NCI-H2196 treated with DMSO at 0.1 percent for 48 hours (cell line): ENCODE measurements at regions not wholly inside any gene's neighbourhood (a gene's known extent, or its start where the extent isn't known, plus 50 kb on each side); places are given as distances from the start of the nearest gene placed in this dataset.
"Not testable (repeated sequence)": the region's sequence is repeated elsewhere in the genome, so short reads cannot be mapped to it uniquely, and the experiment has no call there.

Experiments used
- DNase-seq: peaks from one replicate; lab custom pipeline; 2025; ENCODE audit not compliant: unreplicated experiment; lab: John Stamatoyannopoulos, UW

DNA sequence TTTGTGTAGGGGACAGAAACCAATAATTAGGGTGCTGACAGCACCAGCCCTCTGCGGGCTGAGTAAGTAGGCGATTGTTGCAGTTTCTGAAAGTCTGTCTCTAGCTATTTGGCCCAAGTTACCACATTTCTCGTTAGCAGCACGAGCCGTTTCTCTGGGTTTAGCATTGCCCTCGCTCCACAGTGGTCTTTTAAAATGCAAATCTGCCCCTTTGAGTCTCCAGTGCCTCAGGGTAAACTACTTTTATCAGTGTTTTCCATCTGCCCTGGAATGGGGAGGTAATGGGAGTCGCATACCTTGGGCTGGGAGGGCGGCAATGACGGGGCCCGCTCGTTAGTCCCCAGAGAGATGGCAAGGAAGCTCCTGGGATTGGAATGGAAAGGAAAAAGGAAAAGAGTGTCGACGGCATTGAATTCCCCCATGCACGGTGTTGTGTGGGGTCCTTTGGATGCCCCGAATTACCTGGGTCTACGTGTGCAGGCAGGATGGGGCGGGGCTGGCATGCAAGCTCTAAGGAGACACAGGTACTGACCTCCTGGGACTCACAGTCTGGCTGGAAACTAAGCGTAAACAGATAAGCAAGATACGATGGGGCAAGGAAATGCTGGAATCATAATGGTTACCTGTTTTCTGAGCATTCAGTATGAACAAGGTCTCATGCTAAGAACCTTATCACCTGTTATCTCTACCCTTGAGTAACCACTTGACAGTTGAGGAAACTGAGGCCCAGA lies 131.8 kb upstream of the MAP1LC3B2 start:
- no peak for DNase-seq

DNA sequence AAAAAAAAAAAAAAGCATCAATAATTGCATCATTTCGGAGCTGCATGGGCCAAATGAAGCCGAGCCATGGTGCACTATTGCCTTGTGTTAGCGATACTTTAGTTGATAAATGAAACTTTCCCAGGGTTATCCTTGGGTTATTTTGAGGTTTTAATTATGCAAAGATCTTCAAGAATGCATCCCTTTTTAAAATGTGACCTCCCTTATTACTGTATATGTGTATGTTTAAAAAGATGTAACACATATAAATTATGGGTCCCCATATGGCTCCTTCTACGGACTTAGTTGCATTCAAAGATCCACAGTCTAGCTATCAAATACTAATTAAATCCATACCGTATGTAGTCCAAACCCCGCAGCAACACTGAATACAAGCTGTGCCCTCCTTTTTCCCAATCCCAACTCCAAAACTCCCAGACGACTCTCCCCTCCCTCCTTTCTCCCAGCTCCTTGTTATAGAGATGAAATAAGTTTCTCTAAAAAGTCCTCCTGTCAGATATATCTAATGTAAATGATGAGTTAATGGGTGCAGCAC lies 129.3 kb upstream of the MAP1LC3B2 start:
- DNase-seq, result no peak

DNA sequence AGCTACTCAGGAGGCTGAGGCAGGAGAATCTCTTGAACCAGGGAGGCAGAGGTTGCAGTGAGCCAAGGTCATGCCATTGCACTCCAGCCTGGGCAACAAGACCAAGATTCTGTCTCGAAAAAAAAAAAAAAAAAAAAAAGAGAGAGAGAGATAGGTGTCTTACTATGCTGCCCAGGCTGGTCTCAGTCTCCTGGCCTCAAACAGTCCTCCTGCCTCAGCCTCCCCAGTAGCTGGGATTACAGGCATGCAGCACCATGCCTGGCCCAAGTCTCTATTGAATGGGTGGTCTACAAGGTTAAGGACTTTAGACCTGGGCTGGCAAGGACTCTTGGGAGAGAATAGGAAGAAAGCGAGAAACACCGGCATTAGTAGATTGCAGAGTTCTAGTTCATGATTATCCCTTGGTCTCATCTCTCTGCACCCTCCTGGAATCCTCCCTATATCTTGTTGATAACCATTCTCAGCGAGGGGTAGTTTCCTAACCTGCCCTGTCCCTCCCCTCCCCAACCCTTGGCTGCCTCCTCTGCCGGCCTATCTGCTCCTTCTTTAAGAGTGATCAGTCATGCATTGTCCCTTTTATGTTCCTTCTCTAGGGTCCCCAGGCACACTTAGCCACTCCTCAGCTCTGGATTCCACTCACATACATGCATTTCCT lies 128.1 kb upstream of the MAP1LC3B2 start:
- DNase-seq, result no peak

DNA sequence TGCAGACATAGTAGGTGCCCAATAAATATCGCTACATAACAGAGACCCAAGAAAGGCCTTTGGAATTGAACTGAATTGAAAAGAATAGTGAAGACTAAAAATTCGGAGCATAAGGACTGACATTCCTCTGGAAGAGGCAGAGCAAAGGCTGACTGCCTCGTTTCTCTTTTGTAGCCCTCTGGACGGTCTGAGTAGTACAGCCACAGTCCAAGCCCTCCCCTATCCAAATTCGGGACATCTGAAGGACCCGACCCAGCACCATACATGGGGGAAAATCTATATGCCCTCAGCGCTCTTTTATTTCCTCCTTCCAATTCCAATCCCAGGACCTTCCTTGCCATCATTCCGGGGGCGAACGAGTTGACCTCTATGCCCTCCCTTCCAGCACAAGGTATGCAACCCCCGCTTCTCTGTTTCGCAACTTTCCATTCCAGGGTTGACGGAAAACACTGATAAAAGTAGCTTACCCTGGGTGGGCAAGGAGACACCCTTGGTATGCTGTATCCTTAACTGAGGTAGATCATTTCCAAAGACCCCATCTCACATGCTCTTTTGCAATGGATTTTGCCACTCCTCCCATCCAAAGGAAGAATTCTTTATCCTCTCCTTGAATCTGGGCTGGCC lies 127.4 kb upstream of the MAP1LC3B2 start:
- DNase-seq, result no peak

DNA sequence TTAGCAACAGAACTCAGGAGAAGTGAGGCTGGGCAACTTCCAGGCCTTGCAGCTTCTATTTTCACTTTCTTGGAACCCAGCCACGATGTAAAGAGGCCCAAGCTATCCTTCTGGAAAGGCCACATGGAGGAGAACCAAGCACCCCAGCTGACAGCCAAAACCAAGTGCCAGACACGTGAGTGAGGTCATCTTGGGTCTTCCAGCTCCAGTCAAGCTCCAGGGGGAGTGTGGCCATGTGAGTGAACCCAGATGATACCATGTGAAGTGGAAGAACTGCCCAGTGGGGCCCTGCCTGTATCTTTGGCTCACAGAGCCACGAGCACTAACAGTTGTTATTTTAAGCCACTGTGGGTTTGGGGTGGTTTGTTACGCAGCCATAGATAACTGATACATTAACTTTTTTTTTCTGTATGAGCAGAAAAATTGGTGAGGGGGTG lies 126.8 kb upstream of the MAP1LC3B2 start:
- DNase-seq, result no peak

DNA sequence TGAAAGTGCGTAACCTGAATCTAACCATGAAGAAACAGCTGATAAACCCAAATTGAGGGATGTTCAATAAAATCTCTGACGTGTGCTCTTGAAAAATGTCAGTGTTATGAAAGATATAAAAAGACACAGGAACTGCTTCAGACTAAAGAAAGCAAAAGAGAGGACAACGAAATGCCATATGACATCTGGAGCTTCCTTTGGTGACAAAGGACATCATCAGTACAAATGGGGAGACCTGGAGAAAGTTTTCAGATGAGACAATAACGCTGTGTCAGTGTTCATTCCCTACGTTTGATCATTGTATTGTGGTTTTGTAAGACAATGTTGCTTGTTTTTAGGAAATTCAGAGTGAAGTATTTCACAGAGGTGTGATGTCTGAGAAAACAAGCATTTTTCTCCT lies 125.9 kb upstream of the MAP1LC3B2 start:
- no peak for DNase-seq

DNA sequence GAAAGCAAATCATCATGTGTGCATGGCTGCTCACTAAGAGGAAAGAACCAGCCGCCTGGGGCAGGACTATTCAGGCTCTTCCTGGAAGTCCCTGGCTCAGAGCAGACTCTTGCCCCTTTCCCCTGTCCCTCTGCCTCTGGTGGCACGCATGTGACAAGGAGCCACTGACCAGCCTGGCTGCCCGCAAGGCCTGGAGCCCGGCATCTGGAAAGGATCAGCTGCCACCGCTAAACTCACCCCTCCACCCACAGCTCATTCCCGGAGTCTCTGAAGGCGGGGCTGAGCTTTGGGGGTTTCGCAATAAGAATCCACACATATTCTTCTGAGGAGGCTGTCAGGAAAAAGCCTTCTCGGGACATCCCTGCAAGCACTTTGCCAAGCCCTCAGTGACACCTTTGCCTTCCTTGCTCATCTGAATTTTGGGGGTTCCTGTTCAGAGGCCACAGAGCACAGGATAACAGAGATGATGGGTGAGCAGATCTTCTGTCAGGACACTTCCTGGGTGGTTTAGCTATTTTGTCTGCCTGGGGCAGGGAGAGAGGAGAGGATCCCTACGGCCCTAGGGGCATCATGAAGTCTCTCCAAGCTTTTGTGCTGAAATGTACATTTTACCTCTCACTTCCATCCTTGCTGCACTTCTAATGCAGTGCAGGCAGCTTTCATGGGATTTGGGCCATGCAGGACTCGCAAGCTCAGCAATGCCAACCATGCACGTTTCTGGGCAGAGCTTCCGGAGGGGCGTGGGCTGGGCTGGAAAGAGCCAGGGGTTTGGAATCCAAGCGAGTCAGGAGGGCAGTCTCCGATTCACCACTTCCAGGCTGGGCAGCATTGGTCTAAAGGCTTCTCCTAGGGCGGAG lies 124.8 kb upstream of the MAP1LC3B2 start:
- DNase-seq, result no peak

DNA sequence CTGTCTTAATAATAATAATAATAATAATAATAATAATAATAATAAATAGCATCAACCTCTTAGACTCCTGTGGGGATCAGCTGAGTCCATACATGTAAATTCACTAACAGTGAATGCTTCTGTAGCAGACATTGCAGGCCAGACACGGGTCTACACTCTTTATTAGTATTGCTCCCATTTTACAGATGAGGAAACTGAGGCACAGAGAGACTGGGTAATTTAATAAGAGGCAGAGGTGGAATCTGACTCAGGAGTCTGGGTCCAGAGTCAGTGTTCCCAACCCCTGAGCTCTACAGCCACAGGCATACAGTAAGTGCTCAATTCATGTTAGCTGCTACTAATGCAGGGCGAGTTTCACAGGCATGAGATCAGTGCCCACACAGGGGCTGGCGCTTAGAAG lies 123.2 kb upstream of the MAP1LC3B2 start:
- no peak for DNase-seq

DNA sequence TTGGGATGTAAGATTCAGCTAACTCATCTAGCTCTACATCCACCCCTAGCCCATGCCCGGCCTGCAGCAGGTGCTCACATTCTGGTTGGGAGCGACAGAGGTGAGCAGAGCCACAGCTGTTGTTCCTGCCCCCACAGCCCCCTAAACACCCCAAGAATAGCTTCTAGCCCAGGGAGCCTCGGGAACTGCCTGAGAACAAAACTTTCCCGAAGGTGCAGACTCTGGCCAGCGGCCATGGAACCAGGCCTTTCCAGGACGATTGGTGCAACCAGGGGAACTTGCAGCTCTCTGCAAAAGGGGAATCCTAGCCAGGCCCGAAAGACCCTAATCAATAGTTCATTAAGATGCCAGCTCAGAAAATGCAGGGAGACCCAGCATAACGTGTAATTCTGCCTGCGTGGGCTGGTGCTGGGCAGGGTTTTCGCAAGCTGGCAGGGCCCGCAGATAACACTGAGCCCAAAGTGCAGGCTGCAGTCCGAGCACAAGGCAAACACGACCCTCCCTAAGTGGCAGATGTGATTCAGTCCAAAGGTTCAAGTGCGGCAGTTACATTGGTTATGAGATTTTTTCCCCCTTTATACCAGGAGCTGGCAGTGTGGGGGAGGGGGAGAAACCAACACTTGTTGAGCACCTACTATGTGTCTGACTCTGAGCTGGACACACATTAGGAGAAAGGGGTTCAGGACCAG lies 122.5 kb upstream of the MAP1LC3B2 start:
- DNase-seq, result no peak

DNA sequence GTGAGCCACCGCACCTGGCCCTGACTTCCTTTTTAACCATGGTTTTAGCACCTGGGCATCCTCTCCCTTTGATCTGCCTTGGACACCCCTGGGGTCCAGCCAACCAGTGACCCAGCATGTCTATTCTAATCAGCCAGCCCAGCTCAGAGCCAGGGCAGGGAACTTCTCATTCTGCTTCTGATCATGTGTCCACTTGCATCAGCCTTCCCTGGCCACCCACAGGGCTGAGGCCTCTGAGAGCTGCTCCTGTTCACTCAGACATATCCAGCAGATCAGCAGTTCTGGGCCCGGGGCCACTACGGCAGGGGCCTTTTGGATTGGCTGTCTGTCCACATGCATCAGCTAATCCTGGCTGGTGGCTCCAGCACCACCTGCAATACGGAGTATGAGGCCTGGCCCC lies 117.9 kb upstream of the MAP1LC3B2 start:
- DNase-seq, result no peak

DNA sequence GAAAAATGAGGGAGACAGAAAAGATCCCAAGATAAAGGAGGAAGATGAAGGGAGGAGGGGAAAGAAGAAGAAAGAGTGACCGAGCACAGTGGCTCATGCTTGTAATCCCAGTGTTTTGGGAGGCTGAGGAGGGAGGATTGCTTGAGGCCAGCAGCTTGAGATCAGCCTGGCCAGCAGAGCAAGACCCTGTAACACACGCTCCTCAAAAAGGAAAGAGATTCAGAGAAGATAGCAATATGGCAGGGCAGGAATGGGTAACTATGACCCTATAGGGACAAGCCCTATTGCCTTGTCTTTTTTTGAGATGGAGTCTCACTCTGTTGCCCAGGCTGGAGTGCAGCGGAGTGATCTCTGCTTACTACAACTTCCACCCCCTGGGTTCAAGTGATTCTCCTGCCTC lies 116.9 kb upstream of the MAP1LC3B2 start:
- DNase-seq, result no peak

DNA sequence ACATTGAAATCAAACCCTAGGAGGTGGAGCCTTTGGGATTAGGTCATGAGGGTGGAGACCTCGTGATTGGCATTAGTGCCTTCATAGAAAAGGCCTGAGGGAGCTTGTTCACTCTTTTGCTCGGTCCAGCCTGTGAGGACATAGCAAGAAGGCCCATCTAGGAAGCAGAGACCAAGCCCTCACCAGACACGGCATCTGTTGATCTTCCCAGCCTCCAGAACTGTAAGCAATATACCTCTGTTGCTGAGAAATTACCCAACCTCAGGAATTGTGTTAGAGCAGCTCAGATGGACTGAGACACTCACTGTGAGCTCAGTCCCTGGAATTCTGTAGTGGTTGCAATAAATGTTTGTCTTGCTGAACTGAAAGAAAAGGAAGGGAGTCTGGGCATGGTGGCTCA lies 116.2 kb upstream of the MAP1LC3B2 start:
- no peak for DNase-seq

DNA sequence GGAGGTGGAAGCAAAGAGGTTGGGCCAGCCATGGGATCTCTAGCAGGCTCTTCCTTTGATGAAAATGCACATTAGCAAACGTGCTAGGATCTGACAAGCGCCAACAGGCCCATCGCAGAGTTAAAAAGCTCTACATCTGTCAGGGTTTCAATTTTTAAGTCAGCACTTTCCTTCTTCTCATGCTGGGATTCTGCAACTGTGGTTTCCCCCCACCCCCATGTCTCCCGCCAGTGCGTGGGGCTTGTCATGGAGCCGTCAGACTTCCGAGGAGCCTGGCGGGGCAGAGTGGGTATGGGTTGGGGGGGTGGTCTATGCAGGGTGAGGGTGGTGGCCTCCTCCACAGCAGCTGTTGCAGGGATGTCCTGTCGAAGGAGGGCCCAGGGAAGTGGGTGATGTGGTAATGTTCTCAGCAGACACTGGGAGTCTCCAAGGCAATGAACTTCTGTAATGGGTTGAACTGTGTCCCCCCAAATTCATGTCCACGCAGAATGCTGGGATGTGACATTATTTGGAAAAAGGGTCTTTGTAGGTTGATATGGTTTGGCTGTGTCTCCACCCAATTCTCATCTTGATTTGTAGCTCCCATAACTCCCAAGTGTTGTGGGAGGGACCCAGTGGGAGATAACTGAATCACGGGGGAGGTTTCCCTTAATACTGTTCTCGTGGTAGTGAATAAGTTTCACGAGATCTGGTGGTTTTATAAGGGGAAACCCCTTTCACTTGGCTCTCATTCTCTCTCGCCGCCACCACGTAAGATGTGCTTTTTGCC lies 115.2 kb upstream of the MAP1LC3B2 start:
- no peak for DNase-seq

DNA sequence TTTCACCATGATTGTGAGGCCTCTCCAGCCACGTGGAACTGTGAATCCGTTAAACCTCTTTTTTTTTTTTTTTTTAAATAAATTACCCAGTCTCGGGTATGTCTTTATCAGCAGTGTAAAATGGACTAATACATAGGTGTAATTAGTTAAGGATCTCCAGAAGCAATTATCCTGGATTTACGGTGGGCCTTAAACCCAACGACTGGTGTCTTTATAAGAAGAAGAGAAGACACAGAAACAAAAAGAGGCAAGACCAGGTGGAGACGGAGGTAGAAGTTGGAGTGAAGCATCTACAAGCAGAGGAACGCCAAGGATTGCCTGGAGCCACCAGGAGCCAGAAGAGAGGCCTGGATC lies 114.6 kb upstream of the MAP1LC3B2 start:
- DNase-seq, result no peak

DNA sequence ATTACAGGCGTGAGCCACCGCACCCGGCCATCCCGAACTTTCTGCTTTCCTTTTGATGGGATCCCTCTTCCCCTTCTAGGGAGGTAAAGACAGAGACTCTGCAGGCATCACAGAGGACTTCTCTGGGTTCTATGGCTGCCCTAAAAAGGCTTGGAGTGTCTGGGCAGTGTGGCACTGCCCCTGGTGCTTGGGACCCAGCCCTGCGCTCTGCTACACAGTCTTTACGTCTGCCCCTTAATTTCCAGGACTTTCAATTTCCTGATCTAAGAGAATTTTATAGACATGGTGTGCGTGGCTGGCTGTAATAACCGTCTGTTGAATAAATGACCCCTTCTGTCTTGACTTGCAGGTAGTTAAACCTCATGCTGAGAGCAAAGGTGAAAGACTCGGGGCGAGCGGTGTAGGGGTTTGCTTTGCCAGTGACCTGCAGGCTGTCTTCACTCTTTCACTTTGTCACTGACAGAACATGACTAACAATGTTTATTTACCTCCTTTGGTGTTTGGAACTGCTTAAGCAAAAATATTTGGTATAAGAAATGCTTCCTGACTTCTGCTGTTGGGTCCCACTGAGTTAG lies 110.9 kb upstream of the MAP1LC3B2 start:
- DNase-seq, result no peak

DNA sequence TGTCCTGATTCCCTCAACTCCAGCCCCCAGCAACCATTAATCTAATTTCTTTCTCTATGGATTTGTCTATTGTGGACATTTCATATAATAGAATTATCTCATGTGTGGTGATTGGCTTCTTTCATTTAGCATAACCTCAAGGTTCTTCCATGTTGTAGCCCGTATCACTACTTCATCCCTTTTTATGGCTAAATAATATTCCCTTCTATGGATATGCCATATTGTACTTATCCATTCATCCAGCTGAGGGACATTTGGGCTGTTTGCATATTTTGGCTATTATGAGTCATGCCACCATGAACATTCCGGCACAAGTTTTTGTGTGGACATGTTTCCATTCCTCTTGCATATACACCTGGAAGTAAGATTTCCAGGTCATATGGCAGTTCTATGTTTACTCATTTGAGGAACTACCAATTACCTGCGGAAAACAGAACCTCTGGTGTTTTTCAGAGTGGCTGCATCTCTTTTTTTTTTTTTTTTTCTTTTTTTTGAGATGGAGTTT lies 108.7 kb upstream of the MAP1LC3B2 start:
- no peak for DNase-seq

DNA sequence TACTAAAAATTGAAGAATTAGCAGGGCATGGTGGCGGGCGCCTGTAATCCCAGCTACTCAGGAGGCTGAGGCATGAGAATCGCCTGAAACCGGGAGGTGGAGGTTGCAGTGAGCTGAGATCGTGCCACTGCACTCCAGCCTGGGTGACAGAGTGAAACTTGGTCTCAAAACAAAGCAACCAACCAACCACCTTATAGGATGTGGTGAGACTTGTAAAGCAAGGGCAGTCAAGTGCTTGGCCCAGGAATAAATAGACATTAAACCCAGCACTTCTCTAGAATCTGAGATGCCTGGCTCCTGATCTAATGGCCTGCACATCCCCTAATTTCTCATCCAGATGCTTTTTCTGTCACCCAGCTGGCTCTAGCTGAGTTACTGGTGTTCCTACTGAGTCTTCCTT lies 106.2 kb upstream of the MAP1LC3B2 start:
- DNase-seq, result not testable (repeated sequence)

DNA sequence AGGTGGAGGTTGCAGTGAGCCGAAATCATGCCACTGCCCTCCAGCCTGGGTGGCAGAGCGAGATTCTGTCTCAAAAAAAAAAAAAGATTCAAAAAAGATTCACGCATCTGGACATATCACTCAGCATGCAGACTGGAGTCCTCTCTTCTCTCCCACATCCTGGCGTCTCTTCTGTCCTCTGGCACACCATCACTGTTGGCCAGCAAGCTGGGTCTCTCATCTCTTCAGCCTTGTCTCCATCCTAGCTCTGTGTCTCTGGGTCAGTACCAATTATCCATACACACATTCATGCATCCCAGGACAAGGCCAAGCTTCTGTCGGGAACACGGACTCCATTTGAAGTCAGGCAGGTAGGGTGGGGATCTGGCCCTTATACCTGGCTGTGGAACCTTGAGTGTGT lies 105.5 kb upstream of the MAP1LC3B2 start:
- no peak for DNase-seq

DNA sequence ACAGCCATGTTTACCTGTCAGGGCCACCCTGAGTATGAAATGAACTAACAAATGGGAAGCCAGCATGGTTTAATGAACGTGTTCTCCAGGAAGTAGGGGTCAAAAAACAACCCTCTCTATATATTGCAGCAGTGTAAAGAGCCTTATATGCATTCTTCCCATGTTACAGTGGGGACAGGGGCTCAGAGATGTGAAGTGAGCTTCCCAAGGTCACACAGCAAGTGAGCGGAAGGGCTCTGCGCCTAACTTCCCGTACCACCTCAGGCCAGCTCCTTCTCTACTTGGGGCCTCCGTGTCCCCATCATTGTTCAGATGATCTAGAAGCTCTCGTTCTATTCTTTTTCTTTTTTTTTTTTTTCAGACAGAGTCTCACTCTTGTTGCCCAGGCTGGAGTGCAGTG lies 105.1 kb upstream of the MAP1LC3B2 start:
- DNase-seq, result no peak
